Renal cortical epithelial cell (primary cell): ENCODE measurements at regions not wholly inside any gene's neighbourhood (a gene's known extent, or its start where the extent isn't known, plus 50 kb on each side); places are given as distances from the start of the nearest gene placed in this dataset.
"Not testable (repeated sequence)": the region's sequence is repeated elsewhere in the genome, so short reads cannot be mapped to it uniquely, and the experiment has no call there.

Experiments used
- DNase-seq: peaks from one replicate; pipeline ENCODE4 v3.0.0-alpha.2; 2011; ENCODE audit warnings: low read depth

- DNase-seq, result no peak
Observed at GRCh38 chr13:78085434-78086225, 167.0 kb upstream of the EDNRB start.

GRCh38 chr13:78084401-78084800 is 165.8 kb upstream of the EDNRB start:
- no peak for DNase-seq

GRCh38 chr13:78078168-78078567 is 159.5 kb upstream of the EDNRB start:
- no peak for DNase-seq

- DNase-seq, result no peak
Observed at GRCh38 chr13:78067290-78067689, 148.7 kb upstream of the EDNRB start.

- no peak for DNase-seq
Observed at GRCh38 chr13:78065141-78065540, 146.5 kb upstream of the EDNRB start.

- no peak for DNase-seq
Observed at GRCh38 chr13:78061806-78062205, 143.2 kb upstream of the EDNRB start.

- DNase-seq, result no peak
Observed at GRCh38 chr13:78060966-78061365, 142.3 kb upstream of the EDNRB start.

- DNase-seq, result not testable (repeated sequence)
Observed at GRCh38 chr13:78056865-78057264, 138.2 kb upstream of the EDNRB start.

GRCh38 chr13:78054157-78054556 is 135.5 kb upstream of the EDNRB start:
- no peak for DNase-seq

GRCh38 chr13:78047151-78047550 is 128.5 kb upstream of the EDNRB start:
- no peak for DNase-seq

GRCh38 chr13:78046331-78046730 is 127.7 kb upstream of the EDNRB start:
- peak; percentile 38 for DNase-seq

GRCh38 chr13:78045916-78046315 is 127.3 kb upstream of the EDNRB start:
- DNase-seq, result peak; percentile 2

- not testable (repeated sequence) for DNase-seq
Observed at GRCh38 chr13:78041366-78041765, 122.7 kb upstream of the EDNRB start.

GRCh38 chr13:78040205-78040830 is 121.7 kb upstream of the EDNRB start:
- DNase-seq, result no peak

- no peak for DNase-seq
Observed at GRCh38 chr13:78036841-78037240, 118.2 kb upstream of the EDNRB start.

GRCh38 chr13:78035500-78035899 is 116.9 kb upstream of the EDNRB start:
- no peak for DNase-seq

GRCh38 chr13:78033509-78033908 is 114.9 kb upstream of the EDNRB start:
- no peak for DNase-seq

GRCh38 chr13:78032132-78032531 is 113.5 kb upstream of the EDNRB start:
- no peak for DNase-seq

- DNase-seq, result no peak
Observed at GRCh38 chr13:78030341-78030896, 111.8 kb upstream of the EDNRB start.

- DNase-seq, result no peak
Observed at GRCh38 chr13:78029901-78030300, 111.3 kb upstream of the EDNRB start.

GRCh38 chr13:78028960-78029359 is 110.3 kb upstream of the EDNRB start:
- DNase-seq, result no peak

GRCh38 chr13:78024996-78025395 is 106.4 kb upstream of the EDNRB start:
- no peak for DNase-seq
